ENCODE measurements at regions not wholly inside any gene's neighbourhood (a gene's known extent, or its start where the extent isn't known, plus 50 kb on each side); places are given as distances from the start of the nearest gene placed in this dataset.

GRCh38 chr2:2502201-2502549 is 171.1 kb upstream of the MYT1L start:
- H3K4me3 ChIP-seq (ENCODE audit: low read depth, low read length, poor library complexity, severe bottlenecking) = no peak overlapping the region
- H3F3A ChIP-seq (ENCODE audit: insufficient read depth, low read length) = no peaks in the 10 kb centered on the region
- no peaks in the 10 kb centered on the region for H3K4me1 ChIP-seq (ENCODE audit: insufficient read depth, low read length, severe bottlenecking)
- H3K79me2 ChIP-seq (ENCODE audit: insufficient read depth, low read length) = no peaks in the 10 kb centered on the region
- H3K9me2 ChIP-seq (ENCODE audit: low read depth, low read length) = no peaks in the 10 kb centered on the region
- TF ChIP-seq EZH2 (IDR thresholded peaks at IDR 0.05; ENCODE audit: borderline replicate concordance, low read length) (no peak), CTCF (IDR thresholded peaks at IDR 0.05; ENCODE audit: low read length) (no peak)
- no peak overlapping the region for H2AFZ ChIP-seq (ENCODE audit: low read length)
- H3K4me2 ChIP-seq (ENCODE audit: low read length) = no peak overlapping the region
- no peaks in the 10 kb centered on the region for H3K36me3 ChIP-seq (ENCODE audit: insufficient read depth, low read length)
- no peaks in the 10 kb centered on the region for H4K20me1 ChIP-seq (ENCODE audit: insufficient read depth, low read length)
- no peak overlapping the region for H3K9ac ChIP-seq (ENCODE audit: low read length)
- H3K9me3 ChIP-seq (ENCODE audit: low read length) = no peaks in the 10 kb centered on the region
- H3K27ac ChIP-seq (ENCODE audit: low read depth, low read length, poor library complexity, severe bottlenecking) = no peak overlapping the region
- no peaks in the 10 kb centered on the region for H3K27me3 ChIP-seq (ENCODE audit: insufficient read depth, low read length)

- H3K9ac ChIP-seq (ENCODE audit: low read length) = no peak overlapping the region
- no peaks in the 10 kb centered on the region for H3K79me2 ChIP-seq (ENCODE audit: insufficient read depth, low read length)
- no peaks in the 10 kb centered on the region for H3K36me3 ChIP-seq (ENCODE audit: insufficient read depth, low read length)
- H3K27me3 ChIP-seq (ENCODE audit: insufficient read depth, low read length) = no peaks in the 10 kb centered on the region
- no peaks in the 10 kb centered on the region for H4K20me1 ChIP-seq (ENCODE audit: insufficient read depth, low read length)
- no peak overlapping the region for H3K27ac ChIP-seq (ENCODE audit: low read depth, low read length, poor library complexity, severe bottlenecking)
- H3K4me3 ChIP-seq (ENCODE audit: low read depth, low read length, poor library complexity, severe bottlenecking) = no peak overlapping the region
- TF ChIP-seq EZH2 (IDR thresholded peaks at IDR 0.05; ENCODE audit: borderline replicate concordance, low read length) (no peak), CTCF (IDR thresholded peaks at IDR 0.05; ENCODE audit: low read length) (no peak)
- no peak overlapping the region for H2AFZ ChIP-seq (ENCODE audit: low read length)
- H3K9me3 ChIP-seq (ENCODE audit: low read length) = no peaks in the 10 kb centered on the region
- no peaks in the 10 kb centered on the region for H3F3A ChIP-seq (ENCODE audit: insufficient read depth, low read length)
- no peaks in the 10 kb centered on the region for H3K4me1 ChIP-seq (ENCODE audit: insufficient read depth, low read length, severe bottlenecking)
- H3K9me2 ChIP-seq (ENCODE audit: low read depth, low read length) = no peaks in the 10 kb centered on the region
- no peak overlapping the region for H3K4me2 ChIP-seq (ENCODE audit: low read length)
Measured at GRCh38 chr2:2501454-2502200, 170.6 kb upstream of the MYT1L start.

- Histone ChIP-seq H3K9me3 (ENCODE audit: low read length) (no peaks in the 10 kb centered on the region), H3K9ac (ENCODE audit: low read length) (no peak overlapping the region), H4K20me1 (ENCODE audit: insufficient read depth, low read length) (no peaks in the 10 kb centered on the region), H3K79me2 (ENCODE audit: insufficient read depth, low read length) (no peaks in the 10 kb centered on the region), H3K36me3 (ENCODE audit: insufficient read depth, low read length) (no peaks in the 10 kb centered on the region), H3K9me2 (ENCODE audit: low read depth, low read length) (no peaks in the 10 kb centered on the region), H3K27me3 (ENCODE audit: insufficient read depth, low read length) (0 out of 2 replicates have a peak, but pooled peaks cover 4% of the 10 kb centered on the region), H2AFZ (ENCODE audit: low read length) (no peak overlapping the region), H3K4me2 (ENCODE audit: low read length) (no peak overlapping the region), H3K4me3 (ENCODE audit: low read depth, low read length, poor library complexity, severe bottlenecking) (no peak overlapping the region), H3K4me1 (ENCODE audit: insufficient read depth, low read length, severe bottlenecking) (no peaks in the 10 kb centered on the region), H3K27ac (ENCODE audit: low read depth, low read length, poor library complexity, severe bottlenecking) (no peak overlapping the region), H3F3A (ENCODE audit: insufficient read depth, low read length) (no peaks in the 10 kb centered on the region)
- TF ChIP-seq CTCF (IDR thresholded peaks at IDR 0.05; ENCODE audit: low read length) (no peak), EZH2 (IDR thresholded peaks at IDR 0.05; ENCODE audit: borderline replicate concordance, low read length) (no peak)
Measured at GRCh38 chr2:2495606-2496005, 164.5 kb upstream of the MYT1L start.
